ENCODE measurements at regions not wholly inside any gene's neighbourhood (a gene's known extent, or its start where the extent isn't known, plus 50 kb on each side); places are given as distances from the start of the nearest gene placed in this dataset.

DNA sequence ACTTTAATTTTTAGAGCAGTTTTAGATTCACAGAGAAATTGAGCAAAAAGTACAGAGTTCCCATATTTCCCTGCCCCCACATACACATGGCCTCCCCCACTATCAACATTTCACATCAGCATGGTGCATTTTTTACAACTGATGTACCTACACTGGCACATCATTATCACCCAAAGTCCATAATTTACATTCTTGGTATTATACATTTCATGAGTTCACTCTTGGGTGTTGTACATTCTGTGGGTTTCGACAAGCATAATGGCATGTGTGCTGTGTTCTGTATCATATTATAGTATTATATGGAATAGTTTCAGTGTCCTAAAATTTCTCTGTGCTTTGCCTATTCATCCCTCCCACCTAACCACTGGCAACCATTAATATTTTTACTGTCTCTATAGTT is 419.8 kb upstream of the THBS1 start:
- no peaks in the 10 kb centered on the region for H3K9me3 ChIP-seq
- H3K27me3 ChIP-seq, result no peaks in the 10 kb centered on the region
- no peak for DNase-seq
- no peaks in the 10 kb centered on the region for H3K4me1 ChIP-seq
- H3K27ac ChIP-seq, result no peak overlapping the region
- WGBS, 2 donors (ENCODE audit: low coverage in 1 of 2), result 100% methylated on average over 1 of the region's 1 CpG
- no peak for TF ChIP-seq POLR2AphosphoS5 (IDR thresholded peaks at IDR 0.05)
- no peak for TF ChIP-seq EP300 (IDR thresholded peaks at IDR 0.05; ENCODE audit: low read depth)
- TF ChIP-seq, protein P1, sequence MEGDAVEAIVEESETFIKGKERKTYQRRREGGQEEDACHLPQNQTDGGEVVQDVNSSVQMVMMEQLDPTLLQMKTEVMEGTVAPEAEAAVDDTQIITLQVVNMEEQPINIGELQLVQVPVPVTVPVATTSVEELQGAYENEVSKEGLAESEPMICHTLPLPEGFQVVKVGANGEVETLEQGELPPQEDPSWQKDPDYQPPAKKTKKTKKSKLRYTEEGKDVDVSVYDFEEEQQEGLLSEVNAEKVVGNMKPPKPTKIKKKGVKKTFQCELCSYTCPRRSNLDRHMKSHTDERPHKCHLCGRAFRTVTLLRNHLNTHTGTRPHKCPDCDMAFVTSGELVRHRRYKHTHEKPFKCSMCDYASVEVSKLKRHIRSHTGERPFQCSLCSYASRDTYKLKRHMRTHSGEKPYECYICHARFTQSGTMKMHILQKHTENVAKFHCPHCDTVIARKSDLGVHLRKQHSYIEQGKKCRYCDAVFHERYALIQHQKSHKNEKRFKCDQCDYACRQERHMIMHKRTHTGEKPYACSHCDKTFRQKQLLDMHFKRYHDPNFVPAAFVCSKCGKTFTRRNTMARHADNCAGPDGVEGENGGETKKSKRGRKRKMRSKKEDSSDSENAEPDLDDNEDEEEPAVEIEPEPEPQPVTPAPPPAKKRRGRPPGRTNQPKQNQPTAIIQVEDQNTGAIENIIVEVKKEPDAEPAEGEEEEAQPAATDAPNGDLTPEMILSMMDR (IDR thresholded peaks at IDR 0.05), result no peak
- no peak for TF ChIP-seq POLR2A (IDR thresholded peaks at IDR 0.05)
- H3K36me3 ChIP-seq, result no peaks in the 10 kb centered on the region
- intact Hi-C loops (cut with DNase I; ENCODE audit: low total_unique reads) (no loop called here), in situ Hi-C loops (cut with MboI; ENCODE audit: low pct_ligation_motif_present in 1 of 4, low pct_unique_long_range_greater_than_20kb in 1 of 4, low sequenced_read_pairs in 3 of 4) (loop anchor here in 1 of 4 donors (25.0 kb wide), 1 partner anchor 401 kb away; no protein-coding TSS in a partner anchor)
- no peak overlapping the region for H3K4me3 ChIP-seq

GRCh38 chr15:39165020-39165706 is 415.7 kb upstream of the THBS1 start:
- WGBS, 2 donors (ENCODE audit: low coverage in 1 of 2), result 87 to 88% methylated on average over 2 of the region's 2 CpGs
- in situ Hi-C loops (cut with MboI; ENCODE audit: low pct_ligation_motif_present in 1 of 4, low pct_unique_long_range_greater_than_20kb in 1 of 4, low sequenced_read_pairs in 3 of 4), result loop anchor here in 1 of 4 donors (25.0 kb wide), 1 partner anchor 397 kb away; no protein-coding TSS in a partner anchor

DNA sequence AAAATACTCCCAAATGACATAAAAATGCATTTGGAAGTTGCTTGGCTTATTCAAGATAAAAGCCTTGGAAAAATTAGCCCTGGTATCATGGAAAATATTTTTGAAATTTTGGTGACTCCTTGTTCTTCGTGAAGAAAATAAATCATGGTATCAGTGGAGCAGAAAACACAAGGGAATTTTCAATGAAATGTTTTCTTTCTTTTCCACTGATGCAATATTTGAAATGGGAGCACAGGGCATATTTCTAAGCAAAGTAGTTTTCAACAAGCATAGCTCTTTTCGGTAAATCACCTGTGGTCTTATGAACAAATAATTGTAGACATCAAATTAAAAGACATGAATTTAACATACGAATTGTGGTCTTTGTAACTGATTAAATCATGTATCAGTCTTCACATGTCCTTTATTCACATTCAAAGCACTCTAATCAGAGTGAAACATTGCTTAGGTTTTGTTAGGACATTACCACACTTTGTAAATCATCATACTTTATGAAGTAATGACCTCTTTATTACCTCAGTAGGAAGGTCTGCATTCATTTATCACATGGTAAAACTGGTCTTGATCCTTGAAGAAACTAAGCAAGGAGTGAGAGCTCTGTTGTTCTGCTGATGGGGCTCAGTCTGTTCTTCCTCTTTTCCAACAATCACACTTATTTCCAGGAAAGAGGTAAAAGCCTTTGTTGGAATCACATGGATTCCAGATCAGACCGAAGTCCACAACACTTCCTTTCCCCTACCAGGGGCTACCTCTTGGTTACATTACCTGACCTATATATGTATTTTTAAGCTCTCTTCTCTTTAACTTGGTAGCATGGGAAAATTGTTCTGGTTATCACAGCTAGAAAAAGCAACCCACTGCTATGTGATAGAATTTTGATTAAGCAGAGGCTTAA is 413.5 kb upstream of the THBS1 start:
- in situ Hi-C loops (cut with MboI; ENCODE audit: low pct_ligation_motif_present in 1 of 4, low pct_unique_long_range_greater_than_20kb in 1 of 4, low sequenced_read_pairs in 3 of 4), result loop anchor here in 1 of 4 donors (25.0 kb wide), 1 partner anchor 395 kb away; no protein-coding TSS in a partner anchor
- 56 to 72% methylated on average over 3 to 4 of the region's 4 CpGs for WGBS, 2 donors (ENCODE audit: low coverage in 1 of 2)

More at GRCh38 chr15:39165020-39165706, 415.7 kb upstream of the THBS1 start:
- Histone ChIP-seq H3K4me3 (no peak overlapping the region), H3K27me3 (no peaks in the 10 kb centered on the region), H3K4me1 (peaks cover 0 to 6% (median 1%) of the 10 kb centered on the region in 4 donors), H3K9me3 (no peaks in the 10 kb centered on the region), H3K36me3 (no peaks in the 10 kb centered on the region), H3K27ac (peak overlapping the region; percentile 19 to 34 (median 30))
- no peak for DNase-seq
- no peak for TF ChIP-seq POLR2A (IDR thresholded peaks at IDR 0.05)
- no peak for TF ChIP-seq POLR2AphosphoS5 (IDR thresholded peaks at IDR 0.05)
- TF ChIP-seq, protein P1 (IDR thresholded peaks at IDR 0.05), result no peak
- TF ChIP-seq EP300 (IDR thresholded peaks at IDR 0.05; ENCODE audit: low read depth), result no peak
- intact Hi-C loops (cut with DNase I; ENCODE audit: low total_unique reads), result no loop called here

More for the DNA sequence above, 413.5 kb upstream of the THBS1 start:
- no peak for TF ChIP-seq POLR2A (IDR thresholded peaks at IDR 0.05)
- TF ChIP-seq, protein P1 (IDR thresholded peaks at IDR 0.05), result no peak
- TF ChIP-seq EP300 (IDR thresholded peaks at IDR 0.05; ENCODE audit: low read depth), result no peak
- peak in 1 of 3 donors; percentile 19 for TF ChIP-seq POLR2AphosphoS5 (IDR thresholded peaks at IDR 0.05)
- Histone ChIP-seq H3K4me1 (peaks cover 2 to 14% (median 5%) of the 10 kb centered on the region in 4 donors), H3K27ac (peak overlapping the region in 3 of 4 donors; percentile 22 to 45 (median 44)), H3K9me3 (no peaks in the 10 kb centered on the region), H3K4me3 (no peak overlapping the region), H3K36me3 (no peaks in the 10 kb centered on the region), H3K27me3 (no peaks in the 10 kb centered on the region)
- DNase-seq, result no peak
- intact Hi-C loops (cut with DNase I; ENCODE audit: low total_unique reads), result no loop called here

Measured in transverse colon (tissue), 4 donors.